NB4 (cell line): ENCODE measurements at regions not wholly inside any gene's neighbourhood (a gene's known extent, or its start where the extent isn't known, plus 50 kb on each side); places are given as distances from the start of the nearest gene placed in this dataset.

ENCODE experiments used
- DNase-seq: peaks from one replicate; pipeline ENCODE4 v3.0.0; 2010; ENCODE audit warnings: low read depth
- H3K4me3 ChIP-seq: one replicate; pipeline ENCODE4 v1.5.1; 2011; ENCODE audit warnings: mild to moderate bottlenecking, low read depth, low read length, moderate library complexity
- MYC ChIP-seq: IDR thresholded peaks from 2 replicates; pipeline ENCODE4 v1.6.1; 2011; ENCODE audit warnings: low read depth, low read length
- POLR2A ChIP-seq: IDR thresholded peaks from 2 replicates; pipeline ENCODE4 v1.6.1; 2011; ENCODE audit warnings: mild to moderate bottlenecking; ENCODE audit not compliant: insufficient read length; ENCODE audit errors: extremely low read depth
- TF ChIP-seq, protein P1 (sequence below): IDR thresholded peaks from 2 replicates; pipeline ENCODE4 v1.6.1; 2011; ENCODE audit warnings: low read depth, low read length
- TF ChIP-seq, protein P2 (sequence below): IDR thresholded peaks from one replicate; pipeline ENCODE4 v1.5.1; 2012; ENCODE audit warnings: low read depth, low read length

DNA sequence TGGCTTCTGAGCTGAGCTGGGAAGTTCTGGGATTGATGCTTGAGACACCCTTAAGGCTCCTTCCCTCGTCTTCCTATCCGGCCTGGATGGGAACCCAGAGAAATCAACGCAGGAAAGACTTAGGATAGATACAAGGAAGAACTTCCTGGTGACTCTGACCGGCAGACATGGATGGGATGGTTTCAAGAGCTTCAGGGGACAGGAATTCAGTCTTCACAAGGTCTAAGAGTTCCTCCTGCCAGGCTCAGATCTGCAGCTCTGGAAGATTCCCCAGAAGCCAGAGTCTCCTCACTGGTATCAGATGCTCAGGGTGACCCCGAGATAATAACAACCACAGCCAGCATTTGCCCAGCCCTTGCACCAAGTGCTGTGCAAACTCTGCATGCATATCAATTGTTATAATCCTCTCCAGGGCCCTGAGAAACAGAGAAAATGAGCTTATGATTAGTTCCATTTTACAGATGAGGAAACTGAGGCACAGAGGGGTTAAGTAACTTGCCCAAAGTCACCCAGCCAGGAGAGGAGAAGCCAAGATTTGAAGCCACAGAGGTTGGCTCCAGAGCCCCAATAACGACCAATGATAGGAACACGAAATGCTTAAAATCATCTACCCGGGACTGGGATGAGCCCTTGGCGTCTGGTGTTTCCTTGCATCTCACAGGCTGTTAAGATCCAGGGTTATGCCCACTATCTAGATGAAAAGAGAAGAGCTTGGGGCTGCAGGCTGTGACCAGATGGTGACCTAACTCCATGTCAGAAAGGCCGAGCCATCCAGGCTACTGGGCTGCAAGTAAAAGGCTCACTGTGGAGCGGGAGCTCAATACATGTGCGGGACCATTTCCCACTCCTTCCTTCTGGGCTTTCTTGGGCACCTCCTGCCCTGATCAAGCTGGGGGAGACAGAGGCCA is 119.8 kb downstream of the C9orf50 start:
- no peak for DNase-seq
- TF ChIP-seq, protein P1, sequence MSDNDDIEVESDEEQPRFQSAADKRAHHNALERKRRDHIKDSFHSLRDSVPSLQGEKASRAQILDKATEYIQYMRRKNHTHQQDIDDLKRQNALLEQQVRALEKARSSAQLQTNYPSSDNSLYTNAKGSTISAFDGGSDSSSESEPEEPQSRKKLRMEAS: no peak
- TF ChIP-seq POLR2A: no peak
- no peak for TF ChIP-seq MYC
- TF ChIP-seq, protein P2, sequence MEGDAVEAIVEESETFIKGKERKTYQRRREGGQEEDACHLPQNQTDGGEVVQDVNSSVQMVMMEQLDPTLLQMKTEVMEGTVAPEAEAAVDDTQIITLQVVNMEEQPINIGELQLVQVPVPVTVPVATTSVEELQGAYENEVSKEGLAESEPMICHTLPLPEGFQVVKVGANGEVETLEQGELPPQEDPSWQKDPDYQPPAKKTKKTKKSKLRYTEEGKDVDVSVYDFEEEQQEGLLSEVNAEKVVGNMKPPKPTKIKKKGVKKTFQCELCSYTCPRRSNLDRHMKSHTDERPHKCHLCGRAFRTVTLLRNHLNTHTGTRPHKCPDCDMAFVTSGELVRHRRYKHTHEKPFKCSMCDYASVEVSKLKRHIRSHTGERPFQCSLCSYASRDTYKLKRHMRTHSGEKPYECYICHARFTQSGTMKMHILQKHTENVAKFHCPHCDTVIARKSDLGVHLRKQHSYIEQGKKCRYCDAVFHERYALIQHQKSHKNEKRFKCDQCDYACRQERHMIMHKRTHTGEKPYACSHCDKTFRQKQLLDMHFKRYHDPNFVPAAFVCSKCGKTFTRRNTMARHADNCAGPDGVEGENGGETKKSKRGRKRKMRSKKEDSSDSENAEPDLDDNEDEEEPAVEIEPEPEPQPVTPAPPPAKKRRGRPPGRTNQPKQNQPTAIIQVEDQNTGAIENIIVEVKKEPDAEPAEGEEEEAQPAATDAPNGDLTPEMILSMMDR: no peak
- H3K4me3 ChIP-seq: no peak overlapping the region

DNA sequence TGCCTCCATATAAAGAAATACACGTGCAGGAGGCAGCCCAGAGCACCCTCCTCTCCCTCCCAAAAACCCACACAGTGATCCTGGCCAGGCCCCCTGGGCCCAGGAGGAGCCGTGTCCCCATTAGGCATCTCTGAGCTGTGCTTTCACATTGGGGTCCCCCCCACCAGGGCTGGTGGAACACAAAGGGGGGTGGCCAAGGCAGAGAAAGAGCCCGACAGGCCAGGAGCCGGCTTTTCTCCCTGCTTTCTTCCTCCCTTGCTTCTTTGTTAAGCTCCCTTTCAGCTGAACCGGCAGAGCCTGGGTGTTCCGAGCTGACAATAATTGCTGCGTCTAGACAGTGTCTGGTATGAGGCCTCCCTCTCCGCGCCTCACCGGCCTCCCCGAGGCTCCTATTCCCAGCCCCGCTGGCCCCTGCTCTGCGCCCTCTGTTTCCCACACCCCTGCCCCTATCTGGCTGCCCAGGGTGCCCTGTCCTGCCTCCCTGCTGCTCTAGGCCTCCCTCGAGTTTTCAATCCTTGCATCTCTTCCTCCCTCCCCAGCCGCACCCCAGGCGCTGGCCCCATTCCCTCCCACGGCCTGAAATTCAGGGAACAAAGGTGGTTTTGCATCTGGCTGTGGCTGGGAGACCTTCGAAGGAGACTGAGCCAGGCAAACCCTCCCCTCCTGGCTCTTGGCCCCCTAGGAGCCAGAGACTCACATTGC is 120.6 kb downstream of the C9orf50 start:
- H3K4me3 ChIP-seq: no peak overlapping the region
- TF ChIP-seq, protein P1: no peak
- no peak for TF ChIP-seq POLR2A
- TF ChIP-seq MYC: no peak
- TF ChIP-seq, protein P2: no peak
- DNase-seq: no peak

DNA sequence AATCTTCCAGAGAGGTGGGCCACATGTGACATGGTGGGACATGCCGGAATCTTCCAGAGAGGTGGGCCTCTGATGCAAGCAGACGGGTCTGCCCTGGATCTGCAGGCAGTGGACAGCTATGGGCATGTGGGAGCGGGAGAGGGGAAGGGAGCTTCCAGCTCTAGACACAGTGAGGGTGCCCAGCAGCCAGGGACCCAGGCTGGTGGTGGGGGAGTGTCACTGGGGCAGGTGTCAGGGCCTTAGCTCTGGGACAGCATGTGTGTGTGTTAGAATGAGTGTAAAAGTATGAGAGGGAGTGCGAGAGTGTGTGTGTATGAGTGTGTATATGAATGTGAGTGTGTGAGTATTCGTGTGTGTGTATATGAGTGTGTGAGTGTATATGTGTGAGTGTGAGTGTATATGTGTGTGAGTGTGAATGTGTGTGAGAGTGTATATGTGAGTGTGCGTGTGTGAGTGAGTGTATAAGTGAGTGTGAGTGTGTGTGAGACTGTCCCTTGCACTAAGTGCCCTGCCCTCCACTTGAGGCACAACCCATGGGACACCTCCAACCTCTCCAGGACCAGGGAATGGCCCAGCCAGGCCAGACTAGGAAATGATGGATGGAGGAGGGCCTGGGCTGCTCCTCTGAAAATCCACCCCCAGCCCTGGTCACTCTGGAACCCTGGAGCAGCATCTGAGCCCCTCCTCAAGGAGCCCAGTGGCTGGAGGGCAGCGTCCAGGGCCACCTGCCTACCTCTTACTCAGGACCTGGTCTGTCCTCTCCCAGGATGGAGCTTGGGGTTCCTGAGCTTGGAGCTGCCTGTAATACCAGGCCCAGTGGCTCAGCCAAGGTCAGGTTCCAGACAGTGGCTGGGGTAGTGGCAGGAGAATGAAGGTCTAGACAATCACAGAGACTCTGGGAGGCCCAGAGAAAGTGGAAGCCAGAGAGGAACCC is 122.2 kb downstream of the C9orf50 start:
- TF ChIP-seq MYC (no peak), POLR2A (no peak)
- TF ChIP-seq, protein P2: no peak
- TF ChIP-seq, protein P1: no peak
- H3K4me3 ChIP-seq: no peak overlapping the region
- no peak for DNase-seq

DNA sequence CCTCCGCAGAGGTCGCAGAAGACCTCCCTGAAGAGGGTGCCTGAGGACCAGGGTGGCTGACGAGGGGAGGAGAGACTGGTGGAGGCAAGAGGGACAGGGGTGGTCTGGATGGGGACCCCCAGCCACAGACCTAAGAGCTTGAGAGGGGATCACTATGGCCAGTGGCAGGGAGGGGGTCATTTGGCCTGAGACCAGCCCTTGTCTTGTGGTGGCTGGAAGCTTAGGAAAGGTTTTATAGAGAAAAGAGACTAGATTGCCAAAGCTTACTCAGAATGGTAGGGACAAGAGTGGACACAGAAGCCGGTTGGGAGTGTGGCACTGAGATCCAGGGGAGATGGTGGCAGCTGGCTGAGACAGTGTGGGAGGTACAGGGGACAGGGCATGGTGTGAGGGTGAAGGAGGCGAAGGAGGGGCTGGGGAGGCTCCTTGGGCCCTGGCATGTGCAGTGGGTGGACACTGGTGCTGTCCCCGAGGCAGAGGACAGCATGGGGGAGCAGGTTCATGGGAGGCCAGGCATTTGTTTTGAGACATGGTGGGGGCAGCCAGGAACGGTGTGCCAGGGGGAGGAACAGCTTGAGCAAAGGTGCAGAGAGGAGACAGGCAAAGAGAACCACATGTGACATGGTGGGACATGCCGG is 123.0 kb downstream of the C9orf50 start:
- H3K4me3 ChIP-seq: no peak overlapping the region
- DNase-seq: no peak
- TF ChIP-seq, protein P2: no peak
- TF ChIP-seq, protein P1: no peak
- TF ChIP-seq MYC (no peak), POLR2A (no peak)
